Right atrium auricular region (tissue), 2 donors: ENCODE measurements at regions not wholly inside any gene's neighbourhood (a gene's known extent, or its start where the extent isn't known, plus 50 kb on each side); places are given as distances from the start of the nearest gene placed in this dataset.

ENCODE experiments used
- DNase-seq: peaks from one replicate; pipeline ENCODE4 v3.0.0-alpha.2; 2019; ENCODE audit warnings: low spot score
- H3K27ac ChIP-seq, 2 donors: fragments of 200-600 bp; sonication (generic); 1 replicate in 1 of 2; 2 replicates in 1 of 2; pipeline ENCODE4 v1.5.1; 2016 to 2019
- H3K27me3 ChIP-seq, 2 donors: fragments of 200-600 bp; sonication (generic); one replicate each; pipeline versions ENCODE4 v1.5.1 to v1.6.0; 2017 to 2019
- H3K36me3 ChIP-seq: fragments of 200-600 bp; sonication (generic); one replicate; pipeline ENCODE4 v1.5.1; 2016
- H3K4me1 ChIP-seq, 2 donors: fragments of 200-600 bp; sonication (generic); one replicate each; pipeline versions ENCODE4 v1.5.1 to v1.6.0; 2017 to 2019
- H3K4me3 ChIP-seq, 2 donors: fragments of 200-600 bp; sonication (generic); 1 replicate in 1 of 2; 2 replicates in 1 of 2; pipeline ENCODE4 v1.5.1; 2017 to 2019; ENCODE audit warnings: mild to moderate bottlenecking in 1 of 2, moderate library complexity in 1 of 2
- H3K9me3 ChIP-seq, 2 donors: fragments of 200-600 bp; sonication (generic); one replicate each; pipeline ENCODE4 v1.5.1; 2019
- TF ChIP-seq, protein P1 (sequence below), 2 donors: fragments of 200-600 bp; sonication (generic); IDR thresholded peaks; one replicate each; pipeline ENCODE4 v1.5.1; 2019; ENCODE audit warnings: antibody characterized with exemption in 2 of 2

DNA sequence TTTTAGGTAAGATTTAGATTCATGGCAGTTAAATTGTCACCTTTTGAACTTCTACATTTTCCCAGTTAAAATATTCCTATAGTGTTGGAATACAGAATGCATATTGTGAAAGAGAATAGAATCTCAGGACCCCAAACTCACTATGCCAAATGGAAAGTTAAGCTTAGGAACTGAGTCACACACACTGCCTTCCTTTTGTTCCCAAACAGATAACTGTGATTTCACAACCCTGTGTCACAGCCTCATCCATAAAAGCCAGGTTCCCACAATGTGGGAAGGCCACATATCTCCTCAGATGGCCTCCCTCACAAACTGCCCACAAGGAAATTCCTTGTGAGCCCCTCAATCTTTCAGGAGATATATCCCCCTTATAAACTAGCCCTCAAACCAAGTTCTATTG is 94.7 kb upstream of the HPF1 start:
- Histone ChIP-seq H3K4me3 (no peak overlapping the region), H3K27ac (no peak overlapping the region), H3K36me3 (no peaks in the 10 kb centered on the region), H3K9me3 (no peaks in the 10 kb centered on the region), H3K4me1 (no peaks in the 10 kb centered on the region), H3K27me3 (no peaks in the 10 kb centered on the region)
- TF ChIP-seq, protein P1, sequence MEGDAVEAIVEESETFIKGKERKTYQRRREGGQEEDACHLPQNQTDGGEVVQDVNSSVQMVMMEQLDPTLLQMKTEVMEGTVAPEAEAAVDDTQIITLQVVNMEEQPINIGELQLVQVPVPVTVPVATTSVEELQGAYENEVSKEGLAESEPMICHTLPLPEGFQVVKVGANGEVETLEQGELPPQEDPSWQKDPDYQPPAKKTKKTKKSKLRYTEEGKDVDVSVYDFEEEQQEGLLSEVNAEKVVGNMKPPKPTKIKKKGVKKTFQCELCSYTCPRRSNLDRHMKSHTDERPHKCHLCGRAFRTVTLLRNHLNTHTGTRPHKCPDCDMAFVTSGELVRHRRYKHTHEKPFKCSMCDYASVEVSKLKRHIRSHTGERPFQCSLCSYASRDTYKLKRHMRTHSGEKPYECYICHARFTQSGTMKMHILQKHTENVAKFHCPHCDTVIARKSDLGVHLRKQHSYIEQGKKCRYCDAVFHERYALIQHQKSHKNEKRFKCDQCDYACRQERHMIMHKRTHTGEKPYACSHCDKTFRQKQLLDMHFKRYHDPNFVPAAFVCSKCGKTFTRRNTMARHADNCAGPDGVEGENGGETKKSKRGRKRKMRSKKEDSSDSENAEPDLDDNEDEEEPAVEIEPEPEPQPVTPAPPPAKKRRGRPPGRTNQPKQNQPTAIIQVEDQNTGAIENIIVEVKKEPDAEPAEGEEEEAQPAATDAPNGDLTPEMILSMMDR (IDR thresholded peaks at IDR 0.05): no peak
- no peak for DNase-seq

GRCh38 chr4:169851750-169852149 is 94.0 kb upstream of the HPF1 start:
- Histone ChIP-seq H3K4me3 (no peak overlapping the region), H3K9me3 (no peaks in the 10 kb centered on the region), H3K4me1 (no peaks in the 10 kb centered on the region), H3K36me3 (no peaks in the 10 kb centered on the region), H3K27me3 (no peaks in the 10 kb centered on the region), H3K27ac (no peak overlapping the region)
- no peak for DNase-seq
- TF ChIP-seq, protein P1 (IDR thresholded peaks at IDR 0.05): no peak

GRCh38 chr4:169849456-169849855 is 91.7 kb upstream of the HPF1 start:
- H3K27ac ChIP-seq: no peak overlapping the region
- H3K9me3 ChIP-seq: no peaks in the 10 kb centered on the region
- no peaks in the 10 kb centered on the region for H3K36me3 ChIP-seq
- no peaks in the 10 kb centered on the region for H3K27me3 ChIP-seq
- H3K4me1 ChIP-seq: no peaks in the 10 kb centered on the region
- no peak overlapping the region for H3K4me3 ChIP-seq
- TF ChIP-seq, protein P1 (IDR thresholded peaks at IDR 0.05): no peak
- no peak for DNase-seq

- no peak overlapping the region for H3K4me3 ChIP-seq
- TF ChIP-seq, protein P1 (IDR thresholded peaks at IDR 0.05): no peak
- no peak overlapping the region for H3K27ac ChIP-seq
- no peaks in the 10 kb centered on the region for H3K4me1 ChIP-seq
- H3K9me3 ChIP-seq: no peaks in the 10 kb centered on the region
- no peaks in the 10 kb centered on the region for H3K36me3 ChIP-seq
- H3K27me3 ChIP-seq: no peaks in the 10 kb centered on the region
- DNase-seq: no peak
These were observed 90.3 kb upstream of the HPF1 start for GRCh38 chr4:169848018-169848417.

- no peaks in the 10 kb centered on the region for H3K4me1 ChIP-seq
- DNase-seq: no peak
- no peak overlapping the region for H3K4me3 ChIP-seq
- no peaks in the 10 kb centered on the region for H3K27me3 ChIP-seq
- H3K36me3 ChIP-seq: no peaks in the 10 kb centered on the region
- TF ChIP-seq, protein P1 (IDR thresholded peaks at IDR 0.05): no peak
- H3K27ac ChIP-seq: no peak overlapping the region
- H3K9me3 ChIP-seq: no peaks in the 10 kb centered on the region
These were observed 89.4 kb upstream of the HPF1 start for GRCh38 chr4:169847171-169847570.

DNA sequence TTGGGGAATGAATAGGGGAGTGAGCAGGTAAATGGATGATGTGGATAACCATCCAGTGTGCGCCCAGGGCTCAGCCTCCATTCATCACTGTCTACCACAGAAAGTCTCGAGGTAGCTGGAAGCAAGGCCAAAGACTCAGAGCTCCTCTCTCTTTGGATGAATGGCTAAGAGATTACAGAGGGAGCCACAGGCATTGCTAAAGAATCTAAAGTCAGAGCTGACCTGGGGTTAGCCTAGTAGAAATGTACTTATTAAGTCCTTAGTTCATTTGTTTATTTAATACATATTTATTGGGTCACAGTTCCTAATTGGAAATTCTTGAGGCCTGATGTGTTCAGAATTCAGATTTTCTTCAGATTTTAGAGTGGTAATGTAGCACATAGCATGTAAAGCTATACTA is 88.7 kb upstream of the HPF1 start:
- Histone ChIP-seq H3K36me3 (no peaks in the 10 kb centered on the region), H3K9me3 (no peaks in the 10 kb centered on the region), H3K27ac (no peak overlapping the region), H3K27me3 (no peaks in the 10 kb centered on the region), H3K4me1 (no peaks in the 10 kb centered on the region), H3K4me3 (no peak overlapping the region)
- TF ChIP-seq, protein P1 (IDR thresholded peaks at IDR 0.05): no peak
- DNase-seq: no peak
